Hypothalamus (tissue), 51 donors: ENCODE measurements at regions not wholly inside any gene's neighbourhood (a gene's known extent, or its start where the extent isn't known, plus 50 kb on each side); places are given as distances from the start of the nearest gene placed in this dataset.
"Not testable (repeated sequence)": the region's sequence is repeated elsewhere in the genome, so short reads cannot be mapped to it uniquely, and the experiment has no call there.

ENCODE experiments used
- DNase-seq, 51 donors: peaks; one replicate each; lab custom pipeline; 2025; lab: John Stamatoyannopoulos, UW

GRCh38 chr5:104635227-104635626 lies 1072.6 kb upstream of the NUDT12 start:
- DNase-seq = no peak

DNA sequence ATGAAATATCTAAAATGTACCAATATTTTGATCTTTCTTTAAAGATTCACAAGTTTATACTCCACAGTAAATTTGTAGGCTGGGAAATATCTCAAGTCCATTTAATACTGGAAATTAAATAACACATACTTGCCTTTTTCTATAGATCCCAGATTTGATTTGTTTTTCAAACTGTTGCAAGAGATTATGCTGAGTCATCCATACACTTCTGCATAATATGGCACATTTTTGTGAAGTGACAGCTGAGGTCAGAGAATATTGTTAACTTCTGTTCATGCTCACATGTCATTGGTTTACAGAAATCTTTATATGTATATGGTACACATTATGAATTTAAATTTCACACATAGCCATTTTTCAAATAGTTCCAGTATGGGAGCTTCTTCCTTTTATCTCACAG lies 1066.3 kb upstream of the NUDT12 start:
- DNase-seq = no peak

- no peak for DNase-seq
Measured at GRCh38 chr5:104626122-104626521, 1063.5 kb upstream of the NUDT12 start.

GRCh38 chr5:104612005-104612404 lies 1049.4 kb upstream of the NUDT12 start:
- DNase-seq = no peak

DNA sequence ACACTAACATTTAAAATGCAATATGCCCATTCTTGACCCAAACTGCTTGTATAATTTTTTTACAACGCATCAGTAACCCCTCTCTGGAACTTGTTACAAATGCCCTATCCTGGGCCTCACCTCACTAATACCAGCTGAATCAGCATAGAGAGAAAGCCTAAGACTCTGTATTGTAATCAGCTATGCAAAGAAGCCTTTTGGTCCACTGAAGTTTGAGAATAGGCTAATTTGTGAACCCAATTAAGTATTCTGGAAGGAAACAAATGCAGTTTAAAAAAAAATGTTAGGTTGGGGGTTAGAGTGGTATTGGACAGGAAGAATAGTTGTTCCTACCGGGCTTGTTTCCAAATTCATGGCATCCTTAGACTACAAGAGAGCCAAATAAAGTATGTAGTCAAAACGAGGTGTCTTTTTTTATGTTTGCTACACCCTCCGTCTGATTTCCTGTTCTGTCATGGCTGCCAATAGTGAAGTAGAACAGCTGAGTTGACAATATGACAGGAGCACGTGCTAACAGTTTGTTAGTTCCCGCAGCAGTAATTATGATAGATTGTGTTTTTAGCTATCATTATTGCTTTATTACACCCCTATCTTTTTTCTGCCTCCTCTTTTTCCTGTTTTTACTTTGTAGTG lies 1048.7 kb upstream of the NUDT12 start:
- peak in 1 of 51 donors; percentile 5 for DNase-seq

GRCh38 chr5:104606258-104606829 lies 1043.8 kb upstream of the NUDT12 start:
- no peak for DNase-seq

GRCh38 chr5:104599726-104600125 lies 1037.1 kb upstream of the NUDT12 start:
- DNase-seq = no peak

GRCh38 chr5:104598285-104598684 lies 1035.7 kb upstream of the NUDT12 start:
- no peak for DNase-seq

DNA sequence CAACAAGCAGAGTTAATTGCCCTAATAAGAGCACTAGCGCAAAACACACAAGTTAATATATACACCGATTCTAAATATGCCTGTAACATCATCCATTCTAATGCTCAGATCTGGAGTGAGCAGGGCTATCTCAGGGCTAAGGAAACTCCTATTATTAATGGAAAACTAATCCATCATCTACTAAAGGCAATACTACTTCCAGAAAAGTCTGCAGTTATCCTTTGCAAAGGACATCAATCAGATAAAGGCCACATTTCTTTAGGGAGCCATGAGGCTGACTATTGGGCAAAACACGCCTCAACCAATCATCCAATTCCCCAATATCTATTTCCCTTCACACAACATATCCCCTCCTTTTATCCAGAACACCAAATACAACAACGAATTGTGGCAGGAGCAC lies 1032.3 kb upstream of the NUDT12 start:
- no peak for DNase-seq

GRCh38 chr5:104576677-104577076 lies 1014.1 kb upstream of the NUDT12 start:
- no peak for DNase-seq

DNA sequence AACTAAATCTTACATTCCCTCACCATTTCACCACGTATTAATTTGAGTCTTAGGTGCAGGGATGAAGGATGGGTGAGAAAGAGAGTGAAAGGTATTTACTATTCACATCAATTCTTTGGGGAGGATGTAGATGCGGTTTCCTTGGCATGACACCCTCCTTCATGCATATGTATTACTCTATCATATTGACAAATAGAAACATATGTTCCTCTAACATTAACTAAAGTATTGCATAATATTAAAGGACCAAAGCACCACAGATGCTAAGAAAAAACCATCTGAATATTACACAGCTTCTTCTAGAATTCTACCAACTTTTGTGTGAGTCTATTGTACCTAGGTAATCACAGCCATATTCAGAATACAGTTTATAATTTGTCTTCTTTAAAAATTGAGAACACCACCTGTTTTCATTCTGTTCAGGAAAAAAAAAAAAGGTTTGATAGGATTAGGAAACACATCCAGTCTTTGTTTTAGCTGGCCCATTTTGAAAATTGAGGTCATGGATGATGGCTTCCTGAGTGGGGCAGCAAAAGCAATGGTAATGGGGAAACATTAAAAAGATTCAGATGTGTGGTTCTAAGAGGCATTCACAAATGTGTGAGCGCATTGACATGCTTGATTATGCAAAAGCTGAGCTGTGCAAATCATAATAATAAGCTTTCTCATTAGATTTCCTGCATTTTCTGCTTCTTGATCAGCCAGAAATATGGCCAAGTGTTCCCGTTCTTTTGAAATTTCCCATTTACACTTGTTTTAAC lies 1011.5 kb upstream of the NUDT12 start:
- DNase-seq = peak in 3 of 51 donors; percentile 1 to 7 (median 5)

DNA sequence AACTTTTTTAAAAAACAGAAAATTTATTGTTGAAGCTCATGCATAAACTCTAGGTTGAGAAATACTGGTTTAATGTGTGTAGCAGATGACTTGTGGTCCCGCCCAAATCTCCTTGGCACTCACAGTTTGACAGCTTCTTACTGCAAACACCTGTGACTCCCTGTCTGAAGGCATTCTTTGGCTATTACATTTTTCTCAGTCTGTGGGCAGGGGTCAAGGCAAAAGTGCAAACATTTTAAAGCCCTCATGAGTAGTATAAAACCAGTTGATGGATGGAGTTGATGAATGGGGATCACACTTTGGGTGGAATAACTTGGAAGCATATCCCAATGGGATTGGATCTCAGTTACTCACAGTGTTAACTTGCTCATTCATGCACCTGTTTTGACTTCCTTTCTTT lies 1007.0 kb upstream of the NUDT12 start:
- no peak for DNase-seq

- DNase-seq = no peak
Measured at GRCh38 chr5:104564530-104564929, 1001.9 kb upstream of the NUDT12 start.

GRCh38 chr5:104556957-104557356 lies 994.4 kb upstream of the NUDT12 start:
- no peak for DNase-seq

DNA sequence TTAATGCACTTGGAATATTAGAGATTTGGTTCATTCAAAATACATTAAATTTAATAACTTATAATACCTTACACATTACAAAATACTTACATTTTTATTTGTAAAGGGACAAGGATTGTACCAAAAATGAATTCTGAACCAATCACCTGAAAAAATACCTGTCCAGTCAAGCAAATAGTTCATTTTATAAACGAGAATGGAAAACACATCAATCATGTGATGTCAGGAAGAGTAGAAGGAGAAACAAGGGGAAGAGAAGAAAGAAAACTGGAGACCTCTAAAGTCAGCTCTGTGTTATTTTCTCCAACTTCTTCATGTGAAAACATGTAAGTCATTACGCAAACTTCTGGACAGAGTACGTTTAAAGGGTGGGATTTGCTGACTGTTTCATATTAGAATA lies 989.0 kb upstream of the NUDT12 start:
- DNase-seq = no peak

GRCh38 chr5:104546871-104547270 lies 984.3 kb upstream of the NUDT12 start:
- DNase-seq = not testable (repeated sequence)

- no peak for DNase-seq
Measured at GRCh38 chr5:104541141-104541785, 978.7 kb upstream of the NUDT12 start.

DNA sequence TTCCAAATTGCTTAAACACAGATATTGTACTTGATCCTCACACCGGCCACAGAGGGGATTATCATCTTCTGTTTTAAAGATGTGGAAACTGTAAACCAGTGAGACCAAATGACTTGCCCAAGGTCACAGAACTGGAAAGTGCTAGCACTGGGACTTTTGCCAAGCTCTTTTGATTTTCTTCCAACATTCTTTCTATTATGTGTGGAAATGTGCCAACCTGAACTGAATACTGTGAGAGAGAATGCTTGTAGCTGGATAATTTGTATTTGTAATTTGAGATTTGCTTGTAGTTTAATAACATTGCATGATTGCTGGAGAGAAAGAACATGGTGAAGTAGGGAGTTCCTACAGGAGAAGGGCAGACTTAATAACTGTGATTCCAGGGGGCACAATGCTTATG lies 977.9 kb upstream of the NUDT12 start:
- no peak for DNase-seq

GRCh38 chr5:104539618-104540350 lies 977.2 kb upstream of the NUDT12 start:
- DNase-seq = no peak

GRCh38 chr5:104538734-104539133 lies 976.1 kb upstream of the NUDT12 start:
- DNase-seq = no peak

DNA sequence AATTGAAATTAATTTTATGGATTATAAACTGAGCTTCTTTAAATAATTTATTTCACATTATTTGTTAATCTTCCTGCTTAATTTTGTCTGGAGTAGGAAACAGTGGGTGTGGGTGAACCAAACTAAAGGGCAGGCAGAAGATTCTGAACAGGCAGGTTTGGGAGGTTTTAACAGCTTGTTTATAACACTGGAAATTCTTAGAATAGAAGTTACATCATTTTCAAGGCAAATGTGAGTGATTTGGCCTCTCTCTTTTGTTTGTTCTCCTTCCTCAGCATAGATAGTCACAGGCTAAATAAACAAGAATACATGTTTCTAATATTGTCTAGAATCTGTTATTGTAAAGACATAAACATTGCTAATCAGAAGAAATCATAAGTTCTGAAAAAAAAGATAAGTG lies 970.9 kb upstream of the NUDT12 start:
- no peak for DNase-seq
